ENCODE measurements at regions not wholly inside any gene's neighbourhood (a gene's known extent, or its start where the extent isn't known, plus 50 kb on each side); places are given as distances from the start of the nearest gene placed in this dataset.
"Not testable (repeated sequence)": the region's sequence is repeated elsewhere in the genome, so short reads cannot be mapped to it uniquely, and the experiment has no call there.

DNA sequence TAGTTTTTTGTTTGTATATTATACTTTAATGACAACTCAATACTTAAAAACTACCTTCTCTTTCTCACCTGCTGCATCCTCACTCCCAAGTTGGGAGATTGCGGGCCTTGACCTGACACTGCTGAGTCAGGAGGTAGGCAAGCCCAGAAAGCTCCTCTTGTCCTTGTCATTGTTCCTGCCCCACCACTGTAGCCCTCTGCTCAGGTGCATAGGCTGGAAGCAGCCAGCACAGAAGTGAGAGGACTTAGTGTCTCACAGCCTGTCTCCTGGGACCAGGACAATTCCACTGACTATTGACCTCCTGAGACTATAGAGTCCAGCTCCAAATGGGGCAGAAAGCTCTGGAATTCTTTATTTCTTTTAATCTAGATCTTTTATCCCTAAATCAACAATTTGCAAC is 123.5 kb upstream of the NDP start:
- no peak for FAIRE-seq

GRCh38 chrX:44094821-44095530 is 121.8 kb upstream of the NDP start:
- no peak for FAIRE-seq
- no peak for DNase-seq (ENCODE audit: extremely low spot score, insufficient read length, low read depth)

More for the DNA sequence above, 123.5 kb upstream of the NDP start:
- DNase-seq (ENCODE audit: extremely low spot score, insufficient read length, low read depth): no peak

GRCh38 chrX:44093431-44093830 is 120.2 kb upstream of the NDP start:
- FAIRE-seq: no peak
- no peak for DNase-seq (ENCODE audit: extremely low spot score, insufficient read length, low read depth)

GRCh38 chrX:44092778-44093177 is 119.6 kb upstream of the NDP start:
- DNase-seq (ENCODE audit: extremely low spot score, insufficient read length, low read depth) (no peak), FAIRE-seq (no peak)

- FAIRE-seq: no peak
These were observed 115.4 kb upstream of the NDP start for GRCh38 chrX:44088510-44089144.

DNA sequence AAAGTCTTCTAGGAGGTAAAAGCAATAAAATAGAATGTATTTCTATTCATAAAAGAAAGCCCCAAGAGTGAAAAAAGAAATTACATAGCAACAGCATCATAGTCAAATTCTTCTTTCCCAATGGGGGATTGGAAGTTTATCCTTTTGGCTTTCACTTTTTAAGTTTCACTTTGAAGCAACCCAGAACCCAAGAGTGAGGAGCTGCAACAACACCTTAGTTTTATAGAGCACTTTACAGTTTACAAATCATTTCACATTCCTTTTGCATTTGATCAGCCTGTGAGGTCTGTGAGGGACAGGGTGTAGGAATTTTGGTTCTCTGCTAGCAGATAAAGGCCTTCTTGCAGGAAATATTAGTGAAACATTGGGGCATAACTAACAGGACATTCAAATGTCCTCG is 112.0 kb upstream of the NDP start:
- DNase-seq (ENCODE audit: extremely low spot score, insufficient read length, low read depth) (no peak), FAIRE-seq (no peak)

More at GRCh38 chrX:44088510-44089144, 115.4 kb upstream of the NDP start:
- DNase-seq (ENCODE audit: extremely low spot score, insufficient read length, low read depth): no peak

DNA sequence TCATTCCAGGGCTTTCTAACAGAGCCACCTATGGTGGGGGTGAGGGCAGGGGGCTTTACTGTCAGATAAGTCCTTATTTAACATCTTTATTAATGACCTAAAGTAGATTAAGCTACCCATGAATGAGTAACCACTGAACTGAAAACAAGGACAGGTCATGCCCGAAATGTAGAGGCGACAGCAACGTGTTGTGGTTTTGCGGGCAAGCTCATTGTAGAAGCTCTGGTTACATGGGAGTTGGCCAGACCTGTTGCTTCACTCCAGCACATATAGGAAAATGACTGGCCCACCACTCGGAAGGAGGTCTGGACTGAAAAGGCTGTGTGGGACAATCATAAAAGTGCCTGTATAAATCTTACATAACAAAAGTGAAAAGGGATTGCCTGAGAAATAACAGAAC is 109.6 kb upstream of the NDP start:
- DNase-seq (ENCODE audit: extremely low spot score, insufficient read length, low read depth) (no peak), FAIRE-seq (no peak)

- DNase-seq (ENCODE audit: extremely low spot score, insufficient read length, low read depth) (no peak), FAIRE-seq (no peak)
These were observed 106.9 kb upstream of the NDP start for GRCh38 chrX:44080083-44080482.

GRCh38 chrX:44072631-44073030 is 99.4 kb upstream of the NDP start:
- no peak for DNase-seq (ENCODE audit: extremely low spot score, insufficient read length, low read depth)
- no peak for FAIRE-seq

DNA sequence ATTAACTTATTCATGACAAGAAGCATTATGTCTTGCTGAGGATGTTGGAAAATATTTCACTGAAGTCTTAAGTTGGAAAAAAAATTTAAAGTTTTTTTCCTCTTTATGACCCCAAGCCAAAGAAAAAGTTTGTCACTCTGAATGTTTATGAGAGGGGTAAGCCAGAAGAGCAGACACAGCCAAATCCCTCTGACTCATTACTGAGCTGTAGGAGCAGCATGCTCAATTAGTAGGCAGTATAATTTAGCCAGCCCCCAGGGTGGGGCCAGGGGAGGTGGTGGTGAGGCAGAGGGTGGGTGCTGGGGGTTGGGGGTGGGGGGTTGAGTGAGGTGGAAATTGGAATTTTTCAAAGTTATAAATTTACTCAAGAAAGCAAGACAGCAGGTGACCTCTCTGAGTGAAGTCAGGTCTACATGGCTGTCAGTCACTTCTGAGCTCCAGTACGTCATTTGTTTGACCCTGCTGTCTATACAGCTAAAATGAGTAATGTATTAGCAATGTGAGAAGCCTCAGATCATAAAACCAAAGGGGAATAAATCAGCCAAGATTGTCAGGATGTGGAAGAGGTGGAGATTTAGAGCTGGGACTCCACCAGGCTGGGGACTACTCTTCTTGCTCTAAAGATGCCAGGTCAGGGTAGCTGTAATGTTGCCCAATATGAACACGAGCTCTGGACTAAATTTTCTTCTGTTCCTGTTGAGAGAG is 98.8 kb upstream of the NDP start:
- no peak for FAIRE-seq

DNA sequence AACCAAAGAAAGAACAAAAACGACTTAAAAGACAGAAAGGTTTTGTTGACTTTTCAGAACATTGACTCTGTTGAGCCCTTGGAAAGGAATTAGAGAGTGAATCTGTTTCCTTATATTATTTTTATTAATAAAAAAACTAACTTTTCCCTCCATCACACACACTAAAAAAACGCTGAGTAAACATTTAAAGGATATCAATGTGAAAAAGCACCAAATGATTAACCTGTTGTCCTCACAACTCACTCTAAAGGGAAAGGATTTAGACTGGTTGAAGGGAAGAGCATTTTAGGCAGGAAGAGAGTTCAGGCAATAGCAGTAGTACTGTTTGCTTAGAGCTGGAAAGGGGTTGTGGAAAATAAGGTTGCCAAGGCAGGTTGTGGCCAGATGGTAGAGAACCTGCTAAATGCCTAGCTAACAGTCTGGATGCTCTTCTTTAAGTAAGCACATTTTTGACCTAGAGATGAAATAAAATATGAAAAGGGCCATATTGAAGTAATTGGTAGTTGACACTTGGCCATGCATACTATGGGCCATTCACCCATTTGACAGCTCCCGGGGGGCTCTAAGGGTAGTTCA is 98.0 kb upstream of the NDP start:
- no peak for FAIRE-seq
- DNase-seq (ENCODE audit: extremely low spot score, insufficient read length, low read depth): no peak

More for the DNA sequence above, 98.8 kb upstream of the NDP start:
- no peak for DNase-seq (ENCODE audit: extremely low spot score, insufficient read length, low read depth)

DNA sequence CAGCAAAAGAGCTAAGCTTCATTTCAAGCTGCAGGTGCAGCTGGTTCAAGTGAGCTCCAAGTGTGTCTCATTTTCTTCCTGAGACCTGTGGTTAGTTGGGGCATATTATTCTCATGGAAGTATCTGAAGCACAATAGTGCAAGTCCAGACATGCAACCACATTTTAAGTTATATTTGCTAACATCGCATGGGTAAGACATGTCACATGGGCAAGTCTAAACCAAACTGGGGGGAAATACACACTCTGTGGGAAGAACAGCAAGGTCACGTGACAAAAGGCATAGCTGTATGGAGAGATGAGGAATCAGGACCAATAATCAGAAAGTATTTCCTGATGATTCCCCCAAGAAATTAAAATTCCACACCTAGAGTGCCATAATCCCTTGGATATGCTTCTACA is 94.9 kb upstream of the NDP start:
- no peak for FAIRE-seq

DNA sequence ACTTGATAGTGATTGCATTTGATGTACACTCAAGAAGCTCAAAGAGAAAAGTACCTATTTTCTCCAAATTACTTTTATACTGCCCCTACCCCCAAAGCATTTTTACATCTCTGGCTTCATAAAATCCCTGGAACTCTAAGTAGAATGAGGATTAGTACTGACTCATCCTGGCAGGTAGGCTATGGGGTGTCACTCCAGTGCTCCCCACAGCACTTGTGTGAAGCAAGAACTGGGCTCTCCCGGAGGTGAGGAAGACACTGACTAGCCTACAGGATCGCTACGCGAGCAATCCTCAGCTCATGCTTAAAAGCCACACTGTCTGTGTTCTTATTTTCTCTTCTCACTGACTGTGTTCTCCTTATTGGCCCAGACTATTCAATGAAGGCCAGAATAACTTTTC is 90.4 kb upstream of the NDP start:
- no peak for DNase-seq (ENCODE audit: extremely low spot score, insufficient read length, low read depth)
- no peak for FAIRE-seq

More for the DNA sequence above, 94.9 kb upstream of the NDP start:
- DNase-seq (ENCODE audit: extremely low spot score, insufficient read length, low read depth): no peak

GRCh38 chrX:44062840-44063239 is 89.7 kb upstream of the NDP start:
- FAIRE-seq (no peak), DNase-seq (ENCODE audit: extremely low spot score, insufficient read length, low read depth) (no peak)

DNA sequence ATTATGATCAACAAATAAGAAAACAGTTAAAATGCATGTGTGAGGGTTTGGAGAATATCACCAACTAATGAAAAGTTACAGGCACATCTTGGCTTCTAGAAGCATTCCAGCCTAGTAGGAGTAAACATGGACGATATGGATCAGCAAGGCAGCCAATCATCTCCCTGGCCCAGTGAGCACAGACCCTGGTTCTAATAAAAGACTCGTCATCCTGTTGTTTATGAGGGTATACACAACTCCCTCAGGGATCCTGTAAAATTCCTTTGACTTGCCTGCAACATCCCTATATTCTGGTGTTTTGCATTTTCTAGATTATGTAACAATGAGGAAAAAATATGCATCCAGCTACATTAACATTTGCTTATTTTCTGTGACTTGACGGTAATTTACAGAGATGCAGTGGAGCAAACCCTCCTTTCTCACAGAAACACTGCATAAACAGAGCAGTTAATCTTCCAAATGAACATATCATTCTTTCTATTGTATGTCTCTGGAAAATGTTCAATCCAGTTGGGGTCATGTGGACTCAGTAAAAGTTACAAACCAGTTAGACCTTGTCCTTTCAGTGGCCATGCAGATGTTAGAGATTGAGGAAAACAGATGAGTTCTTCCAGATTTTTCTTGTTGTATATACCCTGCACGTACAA is 88.9 kb upstream of the NDP start:
- no peak for FAIRE-seq
- no peak for DNase-seq (ENCODE audit: extremely low spot score, insufficient read length, low read depth)

- DNase-seq (ENCODE audit: extremely low spot score, insufficient read length, low read depth) (no peak), FAIRE-seq (no peak)
These were observed 87.0 kb upstream of the NDP start for GRCh38 chrX:44060221-44060620.

- DNase-seq (ENCODE audit: extremely low spot score, insufficient read length, low read depth): no peak
- no peak for FAIRE-seq
These were observed 85.1 kb upstream of the NDP start for GRCh38 chrX:44058339-44058738.

DNA sequence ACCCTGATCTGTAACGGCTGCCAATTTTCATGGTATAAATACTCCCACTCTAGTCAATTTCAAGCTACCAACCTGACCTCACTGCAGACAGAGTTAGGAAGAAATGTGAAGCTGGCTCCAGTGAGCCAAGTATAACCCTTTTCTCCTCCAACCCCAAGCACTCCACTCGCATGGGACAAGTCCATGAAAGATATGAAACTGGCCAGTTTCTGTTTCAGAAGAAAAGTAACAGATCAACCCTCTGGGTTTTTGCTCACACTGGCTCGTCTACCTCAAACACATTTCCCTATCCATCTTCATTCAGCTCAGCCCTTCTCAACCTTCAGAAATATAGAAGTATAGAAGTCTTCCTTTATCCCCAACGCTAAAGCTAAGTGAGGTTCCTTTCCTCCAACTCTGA is 82.4 kb upstream of the NDP start:
- DNase-seq (ENCODE audit: extremely low spot score, insufficient read length, low read depth) (no peak), FAIRE-seq (no peak)

DNA sequence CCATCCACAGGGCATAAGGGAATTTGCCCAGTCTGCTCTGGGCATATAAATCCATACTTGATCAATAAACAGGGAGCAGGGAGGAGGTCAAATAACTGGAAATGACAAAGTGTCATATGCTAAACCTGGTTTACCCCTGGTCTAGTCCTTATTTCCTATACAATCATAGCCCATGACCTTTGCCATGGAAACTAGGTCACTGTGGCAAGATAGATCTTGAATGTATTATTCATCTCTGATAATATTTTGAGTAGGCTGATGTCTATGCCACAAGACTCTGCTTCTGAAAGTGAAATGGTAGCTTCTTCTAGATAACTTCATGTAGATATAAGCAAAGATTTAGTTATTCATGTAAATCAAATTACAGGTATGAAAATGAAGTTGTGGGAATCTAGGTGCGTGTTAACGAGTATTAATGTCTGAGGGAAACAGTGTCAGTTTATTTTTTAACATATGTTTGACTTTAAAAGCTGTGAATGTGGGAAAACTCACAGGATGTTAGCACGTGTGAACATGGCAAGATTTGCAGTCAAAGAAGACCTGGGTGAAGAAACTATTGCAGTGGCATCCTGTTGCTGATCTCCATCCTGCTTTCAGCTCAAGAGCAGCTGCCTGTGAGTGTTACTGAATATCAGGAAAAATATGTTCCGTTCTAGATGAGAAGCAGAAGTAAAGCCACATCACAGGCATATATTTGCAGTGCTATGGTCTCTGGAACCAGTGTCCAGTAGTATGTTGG is 81.8 kb upstream of the NDP start:
- DNase-seq (ENCODE audit: extremely low spot score, insufficient read length, low read depth): no peak
- FAIRE-seq: no peak

DNA sequence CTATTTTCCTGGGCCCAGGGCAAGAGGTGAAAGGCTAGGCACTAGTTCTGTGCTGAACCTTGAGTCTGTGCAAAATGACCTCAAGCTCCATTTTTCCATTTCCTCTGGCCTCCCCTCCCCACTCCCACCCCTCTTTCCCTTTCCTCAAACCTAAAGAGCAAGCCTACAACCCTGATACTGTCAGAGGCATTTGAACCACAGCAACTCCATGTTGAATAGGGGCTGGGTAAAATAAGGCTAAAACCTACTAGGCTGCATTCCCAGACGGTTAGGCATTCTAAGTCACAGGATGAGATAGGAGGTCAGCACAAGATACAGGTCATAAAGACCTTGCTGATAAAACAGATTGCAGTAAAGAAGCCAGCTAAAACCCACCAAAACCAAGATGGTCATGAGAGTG is 71.9 kb upstream of the NDP start:
- FAIRE-seq; DNase-seq (ENCODE audit: extremely low spot score, insufficient read length, low read depth): not testable (repeated sequence)

Data from GM18507 (cell line).